ENCODE measurements at regions not wholly inside any gene's neighbourhood (a gene's known extent, or its start where the extent isn't known, plus 50 kb on each side); places are given as distances from the start of the nearest gene placed in this dataset.

- TF ChIP-seq POLR2A (IDR thresholded peaks at IDR 0.05): no peak
- TF ChIP-seq CTCF (IDR thresholded peaks at IDR 0.05): no peak
Observed at GRCh38 chr2:128396946-128397345, 78.3 kb upstream of the HS6ST1 start.
